Epithelial cell of proximal tubule (primary cell): ENCODE measurements at regions not wholly inside any gene's neighbourhood (a gene's known extent, or its start where the extent isn't known, plus 50 kb on each side); places are given as distances from the start of the nearest gene placed in this dataset.
A peak's percentile ranks its signal among the peaks of the same experiment; 100 is the strongest.

ENCODE experiments used
- DNase-seq: peaks from one replicate; pipeline ENCODE4 v3.0.0-alpha.2; 2011; ENCODE audit warnings: low read depth
- H3K4me3 ChIP-seq: 2 replicates; pipeline ENCODE4 v1.5.1; 2011; ENCODE audit warnings: low read depth, mild to moderate bottlenecking, low read length
- TF ChIP-seq, protein P1 (sequence below): conservative IDR thresholded peaks from 2 replicates; pipeline ENCODE4 v1.5.1; 2012; ENCODE audit warnings: low read depth, mild to moderate bottlenecking, low read length

DNA sequence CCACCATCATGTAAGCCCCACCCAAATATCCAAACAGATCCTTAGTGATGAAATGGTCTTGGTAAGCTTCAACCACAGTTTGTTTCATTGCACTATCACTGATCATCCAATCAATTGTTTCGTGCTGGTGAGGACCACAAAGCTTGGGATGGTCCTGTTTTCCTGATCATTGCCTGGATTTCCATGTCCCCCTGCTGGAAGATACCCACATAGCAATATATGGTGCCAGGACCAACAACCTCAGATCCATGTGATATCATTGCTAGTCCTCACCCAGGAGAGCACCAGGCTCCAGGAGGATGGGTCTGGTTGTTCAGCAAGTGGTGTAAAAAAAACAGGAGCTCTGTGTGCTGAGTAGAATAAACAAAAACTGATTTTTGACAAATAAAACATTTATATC is 206.5 kb upstream of the SH3BP4 start:
- TF ChIP-seq, protein P1, sequence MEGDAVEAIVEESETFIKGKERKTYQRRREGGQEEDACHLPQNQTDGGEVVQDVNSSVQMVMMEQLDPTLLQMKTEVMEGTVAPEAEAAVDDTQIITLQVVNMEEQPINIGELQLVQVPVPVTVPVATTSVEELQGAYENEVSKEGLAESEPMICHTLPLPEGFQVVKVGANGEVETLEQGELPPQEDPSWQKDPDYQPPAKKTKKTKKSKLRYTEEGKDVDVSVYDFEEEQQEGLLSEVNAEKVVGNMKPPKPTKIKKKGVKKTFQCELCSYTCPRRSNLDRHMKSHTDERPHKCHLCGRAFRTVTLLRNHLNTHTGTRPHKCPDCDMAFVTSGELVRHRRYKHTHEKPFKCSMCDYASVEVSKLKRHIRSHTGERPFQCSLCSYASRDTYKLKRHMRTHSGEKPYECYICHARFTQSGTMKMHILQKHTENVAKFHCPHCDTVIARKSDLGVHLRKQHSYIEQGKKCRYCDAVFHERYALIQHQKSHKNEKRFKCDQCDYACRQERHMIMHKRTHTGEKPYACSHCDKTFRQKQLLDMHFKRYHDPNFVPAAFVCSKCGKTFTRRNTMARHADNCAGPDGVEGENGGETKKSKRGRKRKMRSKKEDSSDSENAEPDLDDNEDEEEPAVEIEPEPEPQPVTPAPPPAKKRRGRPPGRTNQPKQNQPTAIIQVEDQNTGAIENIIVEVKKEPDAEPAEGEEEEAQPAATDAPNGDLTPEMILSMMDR: peak; percentile 46
- H3K4me3 ChIP-seq: no peak overlapping the region
- DNase-seq: no peak

DNA sequence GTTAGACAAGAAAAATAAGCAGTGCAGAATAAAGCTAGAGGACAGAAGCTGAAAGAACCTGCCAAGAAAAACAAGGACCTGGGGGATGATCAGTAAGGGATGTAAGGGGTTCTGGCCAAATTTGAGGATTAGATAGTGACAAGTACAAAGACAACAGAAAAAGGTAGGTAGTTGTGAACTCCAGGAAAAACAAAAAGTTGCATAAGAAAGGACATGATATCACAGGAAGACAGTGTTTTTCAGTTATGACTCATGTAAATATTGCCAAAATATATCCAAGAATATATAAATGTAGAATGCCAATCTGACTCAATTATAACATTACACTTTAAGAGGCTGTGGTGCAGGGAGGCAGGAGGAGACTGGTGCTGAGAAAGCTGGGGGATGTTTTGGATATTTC is 209.8 kb upstream of the SH3BP4 start:
- DNase-seq: no peak
- TF ChIP-seq, protein P1: no peak
- no peak overlapping the region for H3K4me3 ChIP-seq

DNA sequence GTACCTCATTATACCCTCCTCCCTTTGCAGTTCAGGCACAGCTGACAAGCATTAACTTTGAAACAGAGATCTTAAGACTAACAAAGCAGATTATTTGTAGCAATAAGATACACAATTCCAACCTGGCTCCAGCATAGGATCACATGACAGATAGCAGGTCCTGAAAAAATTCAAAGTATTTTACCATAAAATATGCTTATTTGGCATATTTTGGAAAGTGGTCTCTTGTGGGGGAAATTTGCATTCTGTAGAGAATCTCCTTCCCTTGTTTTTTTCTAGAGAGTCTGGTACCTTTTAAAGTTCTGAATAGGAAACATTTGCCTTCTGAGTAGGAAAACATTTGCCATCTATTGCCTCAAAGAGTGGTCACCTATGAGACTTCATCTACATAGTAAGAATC is 212.8 kb upstream of the SH3BP4 start:
- DNase-seq: no peak
- H3K4me3 ChIP-seq: no peak overlapping the region
- TF ChIP-seq, protein P1: no peak

DNA sequence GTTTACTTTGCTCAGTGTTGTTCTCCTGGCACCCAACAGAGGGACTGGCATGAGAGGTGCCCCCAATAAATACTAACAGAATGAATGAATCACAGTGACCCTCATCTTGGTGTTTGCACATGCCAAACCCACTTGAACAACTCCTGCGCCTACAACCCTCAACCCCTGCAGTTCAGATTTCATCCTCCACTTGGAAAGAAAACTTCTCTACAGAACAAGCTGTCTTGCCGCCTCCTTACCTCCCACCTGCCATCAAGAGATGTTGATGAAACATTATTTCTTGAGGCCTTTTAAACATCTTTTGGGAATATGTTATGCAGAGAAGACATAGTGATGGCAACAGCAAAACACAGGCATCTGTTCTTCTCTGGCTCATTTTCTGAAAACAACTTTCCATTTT is 216.0 kb upstream of the SH3BP4 start:
- DNase-seq: no peak
- H3K4me3 ChIP-seq: no peak overlapping the region
- TF ChIP-seq, protein P1: no peak

DNA sequence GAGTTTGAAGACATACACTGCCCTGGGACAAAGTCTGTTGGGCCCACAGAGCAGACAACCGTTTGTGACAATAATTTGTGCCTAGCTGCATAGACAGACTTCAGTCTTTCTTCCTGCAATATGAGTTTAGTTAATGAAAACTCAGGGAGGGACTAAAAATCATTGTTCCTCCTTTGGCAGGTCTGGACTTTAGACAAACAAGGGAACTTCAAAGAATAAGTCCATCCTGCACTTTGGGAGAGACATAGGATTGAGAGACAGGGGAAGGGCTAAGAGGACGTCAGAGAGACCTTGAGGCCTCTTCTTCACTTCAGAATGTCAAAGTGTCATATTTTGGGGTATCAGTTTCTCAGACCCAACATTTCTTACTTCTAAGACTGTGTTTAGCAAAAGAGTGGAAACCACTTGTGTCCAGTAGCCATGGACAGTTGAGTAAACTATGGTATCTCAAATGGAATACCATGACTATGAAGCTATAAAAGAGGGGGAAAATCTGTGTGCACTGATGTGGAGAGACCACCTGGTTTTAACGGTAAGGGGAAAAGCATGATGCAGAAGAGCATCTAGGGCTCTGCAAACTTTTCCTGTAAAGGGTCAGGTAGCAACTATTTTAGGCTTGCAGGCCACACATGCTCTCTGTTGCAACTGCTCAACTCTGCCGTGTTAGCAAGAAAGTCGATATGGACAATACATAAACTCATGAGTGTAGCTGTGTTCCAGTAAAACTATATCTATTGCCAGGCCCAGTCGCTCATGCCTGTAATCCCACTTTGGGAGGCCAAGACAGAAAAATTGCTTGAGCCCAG is 217.8 kb upstream of the SH3BP4 start:
- no peak for DNase-seq
- TF ChIP-seq, protein P1: no peak
- no peak overlapping the region for H3K4me3 ChIP-seq

DNA sequence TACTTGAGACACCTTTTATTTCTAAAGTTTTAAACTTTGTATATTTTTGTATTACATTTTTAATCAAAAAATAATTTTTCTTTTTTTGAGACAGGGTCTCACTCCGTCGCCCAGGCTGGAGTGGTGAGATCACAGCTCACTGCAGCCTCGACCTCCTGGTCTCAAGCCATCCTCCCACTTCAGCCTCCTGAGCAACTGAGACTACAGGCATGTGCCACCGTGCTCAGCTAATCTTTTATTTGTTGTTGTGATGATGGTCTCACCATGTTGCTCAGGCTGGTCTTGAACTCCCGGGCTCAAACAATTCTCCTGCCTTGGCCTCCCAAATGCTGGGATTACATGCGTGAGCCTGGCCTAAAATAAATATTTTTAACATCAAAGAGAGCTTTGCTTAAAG is 218.7 kb upstream of the SH3BP4 start:
- DNase-seq: no peak
- H3K4me3 ChIP-seq: no peak overlapping the region
- TF ChIP-seq, protein P1: no peak
